ENCODE measurements at regions not wholly inside any gene's neighbourhood (a gene's known extent, or its start where the extent isn't known, plus 50 kb on each side); places are given as distances from the start of the nearest gene placed in this dataset.

DNA sequence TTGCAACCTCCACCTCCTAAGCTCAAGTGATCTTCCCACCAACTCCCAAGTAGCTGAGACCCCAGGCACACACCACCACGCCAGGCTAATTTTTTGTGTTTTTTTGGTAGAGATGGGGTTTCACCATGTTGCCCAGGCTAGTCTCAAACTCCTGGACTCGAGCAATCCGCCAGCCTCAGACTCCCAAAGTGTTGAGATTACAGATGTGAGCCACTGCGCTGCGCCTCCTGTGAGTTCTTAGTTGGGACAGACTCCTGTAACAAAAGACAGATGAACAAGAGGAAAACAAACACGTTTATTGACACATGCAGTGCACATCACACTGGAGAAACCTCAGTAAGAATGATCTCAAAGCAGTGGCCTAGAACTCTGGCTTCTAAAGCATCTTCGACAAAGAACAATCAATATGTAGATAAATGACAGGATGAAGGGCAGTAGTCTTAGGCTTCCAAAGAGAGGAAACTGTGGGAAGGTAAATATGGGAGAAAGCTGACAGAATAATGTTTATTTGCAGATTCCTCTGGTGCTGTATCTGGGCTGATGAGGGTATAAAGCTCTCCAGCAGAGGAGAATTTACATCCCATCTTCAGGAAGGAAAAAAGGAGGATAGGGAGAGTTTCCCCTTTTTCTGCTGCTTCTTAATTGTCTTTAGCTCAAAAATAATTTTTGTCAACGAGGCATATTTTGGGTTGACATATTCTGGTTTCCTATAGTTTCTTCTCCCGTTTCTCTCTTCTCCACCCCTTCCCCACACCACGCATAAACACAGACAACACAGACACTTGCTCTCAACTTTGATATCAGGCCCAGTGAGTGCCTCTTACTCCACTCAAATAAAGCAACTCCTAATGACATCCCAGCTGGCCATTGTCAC, 84.7 kb upstream of the TNFAIP3 start:
- DNase-seq (ENCODE audit: low read depth): no peak

DNA sequence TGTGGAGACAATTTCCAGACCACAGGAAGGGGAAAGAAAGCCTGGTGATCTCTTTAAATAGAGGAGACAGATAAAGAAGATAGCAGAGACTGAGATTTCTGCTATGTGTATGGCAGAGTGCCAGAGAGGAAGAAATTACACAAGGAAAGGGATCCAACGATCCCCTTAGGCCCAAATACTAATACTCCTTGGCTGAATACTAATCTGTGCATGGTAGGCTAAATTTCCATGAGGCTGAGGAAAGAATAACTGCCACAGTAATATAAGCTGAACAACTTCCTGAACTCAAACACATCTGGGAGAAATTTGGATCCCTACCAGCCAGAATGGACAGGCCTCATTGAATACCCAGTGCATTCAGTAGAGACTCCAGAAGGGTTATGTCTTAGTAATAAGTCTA, 83.3 kb upstream of the TNFAIP3 start:
- no peak for DNase-seq (ENCODE audit: low read depth)

DNA sequence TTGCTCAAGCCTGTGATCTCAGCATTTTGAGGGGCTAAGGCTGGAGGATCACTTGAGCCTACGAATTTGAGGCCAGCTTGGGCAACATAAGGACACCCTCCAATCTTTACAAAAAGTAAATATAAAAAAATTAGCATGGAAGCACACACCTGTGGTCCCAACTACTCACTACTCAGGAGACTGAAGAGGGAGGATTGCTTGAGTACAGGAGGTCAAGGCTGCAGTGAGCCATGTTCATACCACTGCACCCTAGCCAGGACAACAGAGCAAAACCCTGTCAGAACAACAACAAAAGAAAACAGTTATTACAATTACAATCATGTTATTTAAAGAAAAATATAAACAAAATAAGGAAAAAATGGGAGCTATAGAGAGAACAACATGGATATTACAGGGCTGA, 82.5 kb upstream of the TNFAIP3 start:
- DNase-seq (ENCODE audit: low read depth): no peak

DNA sequence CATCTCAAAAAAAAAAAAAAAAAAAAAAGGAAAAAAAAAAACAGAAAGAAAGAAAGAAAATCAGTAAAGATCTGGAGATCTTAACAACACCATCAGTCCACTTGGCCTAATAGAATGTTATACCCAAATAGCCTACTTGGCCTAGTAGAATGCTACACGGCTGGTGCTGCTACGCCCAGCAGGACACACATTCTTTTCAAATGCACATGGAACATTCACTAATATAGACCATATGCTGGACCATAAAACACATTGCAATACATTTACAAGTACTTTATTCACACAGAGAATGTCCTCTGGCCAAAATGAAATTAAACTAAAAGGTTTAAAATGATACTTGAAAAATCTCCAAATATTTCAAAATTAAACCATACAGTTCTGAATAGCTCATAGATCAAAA, 80.0 kb upstream of the TNFAIP3 start:
- DNase-seq (ENCODE audit: low read depth): no peak

DNA sequence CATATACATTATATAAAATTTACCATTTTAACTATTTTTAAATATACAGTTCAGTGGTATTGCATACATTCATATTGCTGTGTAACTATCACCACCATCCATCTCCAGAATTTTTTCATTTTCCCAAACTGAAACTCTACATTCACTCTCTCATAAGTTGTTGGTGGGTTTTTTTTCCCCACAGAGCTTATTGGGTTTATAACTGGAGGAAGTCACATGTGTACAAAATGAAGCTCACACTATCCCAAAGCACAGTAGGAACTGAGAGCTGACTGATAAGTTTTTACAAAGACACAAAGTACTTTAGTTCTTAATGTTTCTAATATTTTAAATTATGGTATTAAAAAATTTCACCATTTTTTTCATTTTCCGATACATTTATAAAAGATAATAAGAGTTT, 78.8 kb upstream of the TNFAIP3 start:
- no peak for DNase-seq (ENCODE audit: low read depth)

DNA sequence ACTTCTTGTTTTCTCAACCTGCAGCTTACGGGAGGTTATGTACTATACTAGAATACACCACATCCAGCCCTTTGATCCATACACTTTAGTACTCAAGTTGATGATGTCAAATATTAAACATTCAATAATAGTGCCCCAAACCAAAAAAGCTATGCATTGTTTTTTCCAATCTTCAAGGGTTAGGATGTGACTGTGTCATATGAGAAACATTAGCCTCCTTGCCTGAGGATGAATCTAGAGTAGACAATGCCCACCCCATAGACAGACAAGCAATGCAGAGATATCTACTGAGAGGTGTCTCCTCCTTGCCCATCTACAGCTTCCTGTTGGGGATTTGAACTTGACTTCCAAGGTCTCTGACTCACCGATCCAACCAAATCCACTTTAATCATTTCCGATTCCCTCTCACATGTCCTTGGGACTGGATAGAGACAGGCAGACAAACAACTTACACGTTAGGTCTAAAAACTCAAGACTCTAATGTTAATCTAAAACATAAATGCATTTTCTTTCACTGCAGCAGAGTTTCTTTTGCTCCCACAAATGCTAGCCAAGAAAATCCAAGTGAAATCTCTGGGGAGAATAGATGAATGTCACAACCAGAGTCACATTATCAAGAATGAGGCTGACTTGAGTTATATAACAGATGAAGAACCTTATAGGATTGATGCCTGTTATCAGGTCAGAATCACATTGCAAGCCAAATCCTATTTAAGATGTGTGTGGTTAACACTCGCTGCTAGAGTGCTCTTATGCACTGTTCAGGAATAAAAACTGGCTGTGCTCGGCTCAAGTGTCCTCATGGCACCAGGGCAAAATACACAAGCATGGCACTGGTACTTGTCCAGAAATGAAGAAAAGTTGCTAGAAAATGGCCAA, 75.5 kb upstream of the TNFAIP3 start:
- no peak for DNase-seq (ENCODE audit: low read depth)

DNA sequence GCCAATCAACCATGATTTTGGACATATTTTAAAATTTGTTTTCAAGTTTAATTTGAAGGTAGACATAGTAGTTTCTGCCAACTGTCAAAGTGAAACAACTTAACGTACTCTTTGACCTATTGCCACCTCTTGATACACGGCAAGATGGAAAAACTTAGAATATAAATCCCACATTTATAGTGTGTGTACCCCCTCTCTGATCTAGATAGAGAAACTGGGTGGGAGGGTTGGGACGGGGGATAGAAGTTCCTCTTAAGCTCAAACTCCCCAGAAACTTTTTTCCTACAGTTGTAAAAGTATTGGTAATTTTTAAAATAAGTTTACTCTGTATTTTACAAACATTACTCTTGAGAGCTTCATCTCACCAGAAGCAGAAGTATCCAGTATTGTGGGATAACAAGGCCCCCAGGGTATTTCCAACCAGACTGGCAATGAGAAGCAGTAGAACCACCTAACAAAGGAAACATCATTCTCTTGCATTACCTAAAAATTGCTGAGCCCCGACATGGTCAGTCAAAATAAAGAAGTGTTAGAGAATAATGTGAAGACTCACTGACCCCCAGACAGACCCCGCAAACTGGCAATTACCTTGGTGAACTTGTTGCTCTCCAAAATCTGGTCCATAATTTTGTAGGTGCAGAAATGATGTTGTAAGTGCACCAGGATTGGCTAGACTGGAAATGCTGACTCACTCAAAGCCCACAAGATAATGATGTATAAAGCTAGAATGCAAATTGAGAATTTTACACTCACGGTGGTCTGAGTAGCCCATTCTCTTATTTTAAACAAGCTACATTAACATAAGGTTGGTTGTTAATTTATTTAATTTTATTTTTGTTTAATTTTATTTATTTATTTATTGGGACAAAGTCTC, 74.7 kb upstream of the TNFAIP3 start:
- no peak for DNase-seq (ENCODE audit: low read depth)

DNA sequence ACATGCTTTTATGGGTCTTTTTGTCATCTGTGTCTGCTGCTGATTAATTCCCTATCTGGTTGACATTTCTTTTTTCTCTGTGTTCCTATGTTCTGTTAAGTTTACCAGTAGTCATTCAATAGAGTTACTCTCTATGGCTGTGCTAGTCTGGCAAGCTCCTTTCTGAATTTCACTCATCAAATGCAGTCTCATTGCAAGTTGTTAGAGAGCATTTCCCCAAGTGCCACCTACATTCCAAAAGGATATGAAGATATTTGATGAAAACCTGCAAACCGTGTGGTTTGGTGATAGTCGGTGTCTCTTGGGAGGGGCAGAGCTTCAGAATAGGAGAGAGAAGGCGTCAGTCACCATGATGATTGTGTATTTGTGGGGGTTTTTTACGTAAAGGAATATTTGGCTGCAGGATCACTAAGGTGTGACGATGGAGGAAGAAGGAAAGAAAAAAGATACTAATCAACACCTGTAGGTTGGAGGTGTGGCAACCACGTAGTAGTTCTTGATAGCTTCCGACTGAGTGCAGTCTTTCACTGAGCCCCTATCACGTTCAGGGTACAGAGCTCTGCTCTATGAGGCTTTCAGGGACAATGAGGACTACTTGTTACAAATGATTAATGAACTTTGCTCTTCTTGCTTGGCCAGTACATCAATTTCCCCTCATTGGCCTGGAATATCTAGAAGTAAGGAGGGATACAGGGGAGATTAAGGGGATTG, 73.1 kb upstream of the TNFAIP3 start:
- no peak for DNase-seq (ENCODE audit: low read depth)

DNA sequence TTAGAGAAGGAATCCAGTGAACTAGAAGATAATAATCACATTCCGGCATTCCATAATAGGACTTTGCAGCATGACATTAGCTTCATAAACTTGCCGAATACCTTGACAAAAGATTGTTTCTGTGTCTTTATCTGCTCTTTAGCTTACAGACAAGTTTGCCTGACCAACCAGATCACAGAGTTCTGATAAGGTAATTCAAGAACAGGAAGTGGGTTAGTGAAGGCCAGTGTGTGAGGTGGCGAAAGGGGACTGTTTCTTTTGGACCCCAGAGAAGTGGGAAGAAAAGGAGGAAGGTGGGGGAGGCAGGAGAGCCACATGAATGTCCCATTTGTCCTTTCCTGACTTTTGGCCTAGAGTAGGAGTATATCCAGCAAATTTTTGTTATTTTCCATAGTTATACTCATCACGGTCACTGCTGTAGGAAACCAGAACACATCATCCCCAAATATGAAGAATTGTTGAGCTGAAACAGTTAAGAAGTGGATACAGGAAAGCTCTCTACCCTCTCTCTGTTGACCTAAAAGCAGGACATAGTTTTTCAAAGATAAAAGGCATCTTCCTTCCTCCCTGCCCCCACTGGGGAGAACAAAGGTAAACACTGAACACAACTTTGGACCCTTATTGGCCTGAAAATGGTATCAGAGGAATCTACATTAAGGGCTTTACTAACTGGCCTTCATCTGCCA, 72.4 kb upstream of the TNFAIP3 start:
- DNase-seq (ENCODE audit: low read depth): no peak

DNA sequence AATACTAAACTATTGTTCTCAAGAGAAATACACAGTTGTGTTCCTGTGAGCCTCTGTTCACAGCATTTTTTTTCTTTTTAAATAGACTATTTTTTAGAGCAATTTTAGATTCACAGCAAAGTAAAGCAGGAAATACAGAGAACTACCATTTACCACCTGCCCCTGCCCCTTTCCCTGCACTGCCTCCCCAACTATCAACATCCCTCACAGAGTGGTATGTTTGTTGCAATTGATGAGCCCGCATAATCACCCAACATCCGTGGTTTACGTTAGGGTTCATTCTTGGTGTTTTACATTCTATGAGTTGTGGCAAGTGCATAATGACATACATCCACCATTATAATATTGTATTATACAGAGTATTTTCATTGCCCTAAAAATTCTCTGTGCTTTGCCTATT, 71.6 kb upstream of the TNFAIP3 start:
- no peak for DNase-seq (ENCODE audit: low read depth)

DNA sequence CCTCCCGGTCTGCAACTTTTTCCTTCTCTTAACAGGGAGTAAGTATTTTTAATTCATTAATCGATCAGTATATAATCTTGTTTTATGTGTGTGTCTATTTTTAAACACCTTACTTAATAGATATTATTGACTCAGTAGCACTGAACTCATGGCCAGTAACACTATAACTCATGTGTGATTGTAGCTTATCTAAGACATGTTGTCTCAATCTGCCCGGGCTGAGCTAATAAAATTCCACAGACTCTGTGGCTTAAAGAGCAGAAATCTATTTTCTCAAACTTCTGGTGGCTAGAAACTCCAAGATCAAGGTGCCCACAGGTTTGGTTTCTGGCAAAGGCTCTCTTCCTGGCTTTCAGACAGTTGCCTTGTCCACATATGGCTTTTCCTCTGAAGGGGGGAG, 68.8 kb upstream of the TNFAIP3 start:
- no peak for DNase-seq (ENCODE audit: low read depth)

DNA sequence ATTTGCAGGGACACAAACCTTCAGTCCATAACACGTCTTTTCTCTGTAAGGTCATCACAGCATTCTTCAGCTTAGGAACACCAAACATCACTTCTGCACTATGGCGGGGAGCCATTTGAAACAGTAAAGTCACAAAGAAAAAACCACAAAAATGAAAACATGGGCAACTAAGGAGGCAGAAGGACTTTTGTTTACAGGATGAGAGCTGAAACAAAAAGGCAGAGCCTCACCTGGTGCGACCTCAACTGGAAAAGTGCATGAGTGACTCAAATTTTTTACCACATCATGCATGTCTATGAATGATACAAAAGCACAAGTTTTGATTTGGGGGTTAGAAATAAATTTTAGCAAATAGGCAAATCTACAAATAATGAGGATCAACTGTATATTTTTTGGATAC, 68.2 kb upstream of the TNFAIP3 start:
- no peak for DNase-seq (ENCODE audit: low read depth)

DNA sequence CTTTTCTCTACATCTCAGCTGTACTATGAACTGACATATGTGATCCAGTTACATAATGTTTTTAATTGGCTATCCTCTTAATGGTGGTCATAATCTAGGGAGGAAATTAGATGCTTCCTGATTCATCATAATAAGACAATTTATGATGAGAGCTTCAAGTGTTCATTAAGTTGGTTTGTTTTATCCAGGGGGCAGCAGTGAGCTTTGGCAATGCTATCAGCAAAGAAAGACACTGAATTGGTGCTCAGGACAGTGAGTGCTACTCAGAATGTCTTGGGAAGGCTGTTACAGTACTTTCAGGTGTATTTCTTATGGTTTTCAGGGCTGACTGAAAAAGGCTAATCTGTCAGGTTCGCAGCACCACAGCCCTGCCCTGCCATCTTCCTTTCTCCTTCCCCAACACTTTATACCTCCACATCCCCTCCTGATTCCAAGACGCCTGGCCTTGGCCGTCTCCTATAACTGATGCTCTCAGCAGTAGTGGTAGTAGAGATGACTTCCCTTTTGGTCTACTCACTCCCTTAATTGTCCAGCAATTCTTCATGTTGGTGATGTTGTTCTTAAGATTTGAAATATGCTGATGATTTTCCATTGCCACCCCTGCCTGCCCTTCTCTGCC, 67.0 kb upstream of the TNFAIP3 start:
- DNase-seq (ENCODE audit: low read depth): peak; percentile 31

DNA sequence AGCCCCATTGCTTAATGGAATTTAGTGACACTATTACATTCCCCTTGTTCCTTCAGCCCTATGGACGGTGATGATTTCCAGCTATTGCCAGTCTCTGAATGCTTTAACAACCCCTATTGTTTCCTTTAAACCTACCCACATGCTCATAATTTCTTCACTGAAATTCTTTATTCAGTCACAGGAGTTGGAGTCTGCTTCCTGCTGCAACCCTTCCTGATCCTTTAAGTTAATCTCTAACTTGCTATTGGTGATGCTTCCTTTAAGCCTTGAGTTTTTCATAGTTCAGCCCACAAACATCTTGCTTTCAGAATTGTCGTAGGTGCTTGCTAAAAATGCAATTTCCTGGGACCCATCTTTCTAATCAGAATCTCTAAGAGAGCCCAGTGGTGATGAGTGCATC, 66.3 kb upstream of the TNFAIP3 start:
- DNase-seq (ENCODE audit: low read depth): no peak

DNA sequence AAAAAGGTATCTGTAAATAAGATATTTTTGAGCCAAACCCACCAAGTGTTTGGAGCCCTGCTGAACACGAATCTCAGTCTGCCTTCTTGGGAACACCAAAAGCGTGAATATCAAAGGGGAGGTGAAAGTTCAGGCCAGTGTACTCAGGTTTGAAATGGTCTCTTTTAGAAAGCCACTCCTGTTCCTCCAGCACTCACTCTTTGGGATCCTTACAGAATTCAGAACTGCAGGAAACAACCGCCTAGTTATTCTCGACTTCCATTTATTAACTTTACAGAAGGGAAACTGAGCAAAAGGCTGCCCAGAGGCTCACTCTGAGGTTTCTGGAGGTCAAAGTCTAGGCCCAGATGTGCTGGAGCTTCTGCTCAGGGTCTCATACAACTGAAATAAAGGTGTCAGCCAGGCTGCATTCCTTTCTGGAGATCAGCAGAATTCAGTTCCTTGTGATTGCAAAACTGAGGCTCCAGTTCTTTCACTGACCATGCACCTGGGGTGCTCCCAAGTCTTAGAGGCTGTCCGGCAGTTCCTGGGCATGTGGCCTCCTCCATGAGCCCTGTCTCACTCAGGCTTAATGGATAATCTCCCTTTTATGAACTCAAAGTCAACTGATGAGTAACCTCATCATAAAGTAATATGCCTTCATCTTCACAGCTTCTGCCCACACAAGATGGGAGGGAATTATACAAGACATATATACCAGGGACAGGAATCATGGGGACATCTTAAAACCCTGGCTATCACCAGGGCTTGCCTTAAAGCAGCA, 65.5 kb upstream of the TNFAIP3 start:
- no peak for DNase-seq (ENCODE audit: low read depth)

DNA sequence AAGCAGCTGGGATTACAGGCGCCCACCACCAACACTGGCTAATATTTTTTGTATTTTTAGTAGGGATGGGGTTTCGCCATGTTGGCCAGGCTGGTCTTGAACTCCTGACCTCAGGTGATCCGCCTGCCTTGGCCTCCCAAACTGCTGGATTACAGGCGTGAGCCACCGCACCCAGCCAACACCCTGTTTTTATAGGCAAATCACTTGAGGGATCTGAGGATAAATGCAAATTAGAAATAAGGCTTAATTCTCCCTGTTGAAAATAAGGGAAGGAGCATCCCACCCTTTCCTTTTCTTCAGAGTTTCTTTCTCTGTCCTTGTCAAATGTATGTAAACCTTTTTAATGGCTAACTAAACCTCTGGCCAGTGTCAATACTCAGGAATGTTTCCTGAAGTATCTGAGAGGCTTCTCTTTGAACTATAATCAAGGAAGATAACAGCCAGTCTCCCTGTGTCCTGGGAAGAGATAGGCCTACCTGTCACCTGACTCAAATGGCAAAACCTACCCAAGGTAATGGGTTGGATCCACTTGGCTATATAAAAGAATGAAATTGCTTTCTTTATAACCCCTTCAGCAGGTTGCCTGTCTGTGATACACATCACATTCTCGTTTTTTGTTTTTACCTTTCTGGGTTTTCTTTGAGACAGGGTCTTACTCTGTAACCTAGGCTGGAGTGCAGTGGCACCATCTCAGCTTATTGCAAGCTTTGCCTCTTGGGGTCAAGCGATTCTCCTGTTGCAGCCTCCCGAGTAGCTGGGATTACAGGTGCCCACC, 64.5 kb upstream of the TNFAIP3 start:
- no peak for DNase-seq (ENCODE audit: low read depth)

DNA sequence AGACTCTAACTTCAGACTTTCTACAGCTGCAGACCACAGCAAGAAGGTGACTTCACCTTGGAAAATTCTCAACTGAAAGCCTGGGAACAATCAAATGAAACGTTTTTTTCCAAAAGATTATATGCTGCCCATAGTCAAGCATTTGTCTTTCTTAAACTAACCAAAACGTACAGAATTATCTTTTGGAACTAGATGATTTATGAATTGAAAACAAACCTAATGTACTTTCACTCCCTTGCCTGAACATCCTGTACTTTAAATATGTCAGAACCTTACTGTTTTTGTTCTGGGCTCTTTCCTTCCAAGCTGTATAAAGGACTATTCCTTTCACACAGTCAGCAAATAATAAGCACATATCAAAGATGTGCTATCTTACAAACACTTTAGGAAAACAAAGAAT, 62.4 kb upstream of the TNFAIP3 start:
- no peak for DNase-seq (ENCODE audit: low read depth)

DNA sequence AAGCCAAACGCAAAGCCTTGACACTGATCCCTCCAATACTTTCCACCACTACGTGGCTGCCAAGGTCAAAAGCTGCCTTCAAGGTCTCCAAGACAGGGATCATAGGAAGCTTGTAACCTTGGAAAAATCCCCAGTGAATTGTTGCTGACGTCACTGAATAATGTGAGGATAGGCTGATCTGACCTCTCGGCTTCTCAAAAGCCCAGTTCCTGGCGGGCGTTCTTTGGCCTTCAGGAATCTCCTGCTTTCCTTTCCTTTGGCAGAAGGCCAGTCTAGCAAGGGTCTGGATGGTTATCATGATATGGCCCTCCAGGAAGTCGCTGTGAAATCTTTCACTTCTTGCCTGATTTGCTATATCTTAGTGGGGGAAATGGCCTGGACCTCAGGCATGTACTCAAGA, 61.4 kb upstream of the TNFAIP3 start:
- DNase-seq (ENCODE audit: low read depth): no peak

All from stromal cell of bone marrow (primary cell).